NCI-H460 (cell line): ENCODE measurements at regions not wholly inside any gene's neighbourhood (a gene's known extent, or its start where the extent isn't known, plus 50 kb on each side); places are given as distances from the start of the nearest gene placed in this dataset.
A peak's percentile ranks its signal among the peaks of the same experiment; 100 is the strongest.
"Not testable (repeated sequence)": the region's sequence is repeated elsewhere in the genome, so short reads cannot be mapped to it uniquely, and the experiment has no call there.

Experiments
- DNase-seq: peaks from one replicate; pipeline ENCODE4 v3.0.0-alpha.2; 2016; ENCODE audit warnings: low read depth; ENCODE audit errors: extremely low read depth

- not testable (repeated sequence) for DNase-seq
Observed at GRCh38 chr1:168461108-168461507, 82.7 kb downstream of the XCL2 start.

DNA sequence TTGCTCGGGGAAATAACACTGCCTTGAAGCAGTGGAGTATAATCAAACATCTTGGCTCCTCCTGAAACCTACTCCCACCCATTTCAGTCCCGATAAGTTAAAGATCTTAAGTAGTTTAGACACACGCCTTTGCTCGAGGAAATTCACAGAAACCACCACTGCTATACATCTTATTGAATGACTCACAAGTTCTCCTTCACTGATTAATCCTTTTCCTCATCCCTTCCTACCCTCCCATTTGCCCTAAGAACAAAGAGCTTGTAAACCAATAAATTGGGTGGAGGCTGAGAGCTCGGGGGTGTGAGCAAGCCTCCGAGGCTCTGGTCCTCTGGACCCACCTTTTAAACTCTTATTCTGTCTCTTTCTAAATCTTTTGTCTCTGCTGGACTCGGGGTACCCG is 86.5 kb downstream of the XCL2 start:
- DNase-seq = not testable (repeated sequence)

DNA sequence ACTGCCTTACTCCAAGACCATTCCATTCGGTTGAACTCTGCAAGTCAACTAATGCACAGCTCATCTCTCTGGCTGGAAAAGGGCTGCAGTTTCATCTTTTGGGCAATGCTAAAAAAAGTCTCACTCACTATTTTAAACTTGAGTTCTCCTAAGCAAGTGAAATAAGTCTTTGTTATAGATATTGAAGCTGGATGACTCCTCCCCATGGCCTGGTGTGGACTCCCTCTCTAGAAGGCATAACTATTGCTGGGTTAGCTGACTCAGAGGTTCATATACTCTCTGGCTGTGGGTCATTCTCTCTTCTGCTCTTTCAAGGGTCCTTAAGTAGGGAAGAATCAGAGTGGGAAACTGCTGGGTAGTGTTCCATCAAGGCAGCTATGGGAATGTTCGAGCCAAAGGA is 88.0 kb downstream of the XCL2 start:
- DNase-seq = no peak

GRCh38 chr1:168454211-168454815 is 89.5 kb downstream of the XCL2 start:
- DNase-seq = no peak

- DNase-seq = no peak
Observed at GRCh38 chr1:168453056-168453455, 90.7 kb downstream of the XCL2 start.

- DNase-seq = no peak
Observed at GRCh38 chr1:168452329-168452728, 91.5 kb downstream of the XCL2 start.

- DNase-seq = no peak
Observed at GRCh38 chr1:168447871-168448270, 95.9 kb downstream of the XCL2 start.

GRCh38 chr1:168446081-168446480 is 97.7 kb downstream of the XCL2 start:
- DNase-seq = no peak

DNA sequence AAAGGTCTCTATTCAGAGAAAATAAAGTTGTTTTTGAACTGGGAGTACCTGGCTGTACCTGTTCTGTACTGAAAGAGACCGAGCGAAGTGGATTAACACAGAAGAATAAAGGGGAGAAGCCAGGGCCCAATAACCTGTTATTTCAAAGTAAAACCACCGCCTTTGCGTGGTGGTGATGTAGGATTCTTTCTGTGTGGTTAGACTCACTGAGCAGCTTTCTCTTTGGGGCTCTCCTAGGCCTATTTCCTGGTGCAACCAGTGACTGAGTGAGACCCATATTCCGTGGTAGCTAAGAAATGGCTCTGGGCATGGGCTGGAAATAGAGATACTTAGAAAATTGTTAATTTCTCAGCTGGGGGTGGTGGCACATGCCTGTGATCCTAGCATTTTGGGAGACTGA is 99.9 kb downstream of the XCL2 start:
- DNase-seq = no peak

DNA sequence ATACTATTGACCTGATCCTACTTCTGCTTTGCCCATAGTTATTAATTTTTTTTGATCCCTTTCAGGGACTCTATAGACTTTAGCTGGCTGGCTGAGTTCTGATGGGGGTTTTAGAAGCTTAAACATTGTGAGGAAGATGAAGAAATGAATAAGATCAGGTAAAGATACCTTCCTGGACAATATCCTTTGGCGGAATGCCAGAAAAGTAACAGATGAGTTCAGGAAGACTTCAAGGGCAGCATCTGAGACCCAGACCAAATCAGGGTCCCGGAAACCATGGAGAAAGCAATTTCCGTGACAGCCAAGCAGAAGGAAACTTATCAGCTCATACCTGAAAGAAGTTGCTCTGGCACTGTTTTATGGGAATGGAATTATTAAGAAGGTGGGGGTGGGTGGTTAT is 100.4 kb downstream of the XCL2 start:
- no peak for DNase-seq

GRCh38 chr1:168442931-168443330 is 100.9 kb downstream of the XCL2 start:
- no peak for DNase-seq

- no peak for DNase-seq
Observed at GRCh38 chr1:168441745-168442144, 102.1 kb downstream of the XCL2 start.

DNA sequence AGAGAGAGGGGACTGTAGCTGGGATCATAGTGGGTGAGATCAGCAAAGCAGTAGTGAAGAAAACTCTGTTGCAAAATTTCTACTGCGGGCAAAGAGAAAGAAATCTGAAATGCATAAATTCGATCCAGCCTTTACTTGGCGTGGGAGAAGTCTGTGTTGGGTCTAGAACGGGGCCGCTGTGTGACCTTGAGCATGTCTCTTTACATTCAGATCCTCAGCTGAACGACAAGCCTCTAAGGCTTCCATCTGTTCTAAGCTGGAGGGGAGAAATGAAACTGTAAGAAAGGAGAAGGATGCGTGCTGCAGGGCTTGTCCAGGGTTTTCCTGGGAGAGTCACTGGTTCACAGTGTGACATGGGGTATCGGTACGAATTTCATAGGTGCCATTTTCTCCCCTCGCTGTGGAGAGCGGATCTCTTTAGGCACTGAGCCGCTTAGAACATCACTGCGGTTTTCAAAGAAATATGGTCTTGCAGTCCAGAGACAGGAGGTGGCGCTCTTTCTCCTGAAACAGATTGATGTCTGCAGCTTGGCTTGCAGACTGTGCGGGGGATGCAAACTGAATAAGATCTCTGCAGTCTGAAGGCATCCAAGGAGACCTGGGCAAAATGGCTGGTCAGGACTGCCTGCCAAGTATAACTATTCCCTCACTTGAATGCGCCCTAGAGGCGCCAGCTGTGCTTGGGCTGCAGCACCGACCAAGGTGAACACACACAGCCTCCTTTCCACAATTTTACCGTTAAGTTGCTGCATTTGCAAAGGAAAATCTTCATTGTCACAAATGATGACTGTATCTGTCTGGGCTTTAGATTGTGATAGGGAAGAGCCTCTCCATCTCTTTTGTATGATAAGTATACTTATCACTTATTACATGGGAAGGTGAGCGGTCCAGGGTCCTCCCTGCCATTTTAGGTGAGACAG is 104.1 kb downstream of the XCL2 start:
- peak; percentile 76 for DNase-seq

- no peak for DNase-seq
Observed at GRCh38 chr1:168438626-168439025, 105.2 kb downstream of the XCL2 start.

DNA sequence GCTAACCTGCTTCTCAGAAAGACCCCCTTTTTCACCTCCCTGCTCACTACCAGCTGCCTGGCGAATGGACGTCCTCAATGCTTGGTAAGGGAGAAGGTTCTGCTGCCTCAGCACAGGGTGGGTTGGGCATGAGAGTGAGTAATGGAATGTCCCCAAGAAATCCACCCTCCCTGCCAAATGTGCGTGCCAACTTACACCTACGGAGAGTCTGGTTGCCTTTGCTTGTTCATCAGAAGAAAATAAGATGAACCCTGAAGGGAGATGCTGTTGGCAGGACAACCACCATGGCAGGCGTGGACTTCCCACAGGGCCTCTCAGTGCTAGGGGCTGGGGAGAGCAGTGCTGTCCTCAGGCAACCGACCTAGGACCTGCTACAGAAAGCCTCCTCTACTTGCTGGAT is 106.0 kb downstream of the XCL2 start:
- DNase-seq = no peak

DNA sequence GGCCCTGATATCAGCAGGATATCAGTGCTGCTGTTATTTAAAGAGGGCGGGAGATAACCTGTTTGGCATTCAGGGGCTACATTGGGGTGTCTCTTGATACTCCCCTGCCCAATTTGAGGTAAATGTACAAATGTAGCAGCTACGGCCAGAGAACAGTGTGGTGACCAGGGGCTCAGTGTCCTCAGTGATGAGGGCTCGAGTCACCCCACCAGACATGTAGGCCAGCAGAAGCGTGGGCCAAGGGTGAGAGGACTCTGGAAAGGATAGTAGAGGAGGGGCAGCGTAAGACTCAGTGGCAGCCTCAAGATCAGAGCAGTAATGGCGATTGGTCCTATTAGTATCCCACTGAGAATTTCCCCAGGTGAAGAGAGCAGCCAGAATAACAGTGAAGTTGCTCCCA is 108.4 kb downstream of the XCL2 start:
- no peak for DNase-seq

DNA sequence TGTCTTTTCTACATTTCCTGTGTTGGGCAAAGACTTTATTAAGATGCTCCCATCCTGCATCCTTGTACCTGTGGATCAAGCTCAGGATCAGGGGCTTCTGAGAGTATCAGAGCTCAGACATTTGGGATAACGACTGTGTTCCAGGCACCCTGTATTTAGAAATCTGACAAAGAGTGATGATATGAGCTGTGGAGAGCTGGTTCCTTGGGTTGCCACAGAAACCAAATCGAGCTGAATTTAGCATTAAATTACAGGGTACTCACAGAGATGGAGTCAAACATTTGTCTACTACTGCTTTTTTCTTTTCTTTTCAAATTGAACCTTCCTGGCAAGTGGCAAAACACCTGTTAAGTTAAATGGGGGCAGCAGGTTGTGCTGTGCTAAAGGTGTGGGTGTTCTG is 110.6 kb downstream of the XCL2 start:
- no peak for DNase-seq

DNA sequence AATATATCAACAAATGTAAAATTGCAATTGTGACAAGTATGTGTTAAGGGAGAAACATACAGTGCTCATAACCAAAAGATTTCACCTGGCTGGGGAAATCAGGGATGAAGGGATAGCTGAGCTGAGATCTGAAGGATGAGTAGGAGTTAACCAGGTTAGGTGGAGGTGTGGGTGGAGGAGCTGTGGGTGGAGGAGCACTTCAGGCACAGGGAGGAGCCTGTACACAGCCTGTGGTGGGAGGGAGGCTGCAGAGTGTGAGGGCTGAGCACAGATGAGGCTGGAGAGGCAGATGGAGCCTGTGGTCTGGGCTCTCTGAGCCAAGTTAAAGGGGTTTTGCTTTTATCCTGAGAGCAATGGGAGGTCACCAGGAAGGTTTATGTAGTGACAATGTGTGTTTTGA is 111.9 kb downstream of the XCL2 start:
- no peak for DNase-seq

GRCh38 chr1:168430321-168430720 is 113.5 kb downstream of the XCL2 start:
- DNase-seq = no peak

DNA sequence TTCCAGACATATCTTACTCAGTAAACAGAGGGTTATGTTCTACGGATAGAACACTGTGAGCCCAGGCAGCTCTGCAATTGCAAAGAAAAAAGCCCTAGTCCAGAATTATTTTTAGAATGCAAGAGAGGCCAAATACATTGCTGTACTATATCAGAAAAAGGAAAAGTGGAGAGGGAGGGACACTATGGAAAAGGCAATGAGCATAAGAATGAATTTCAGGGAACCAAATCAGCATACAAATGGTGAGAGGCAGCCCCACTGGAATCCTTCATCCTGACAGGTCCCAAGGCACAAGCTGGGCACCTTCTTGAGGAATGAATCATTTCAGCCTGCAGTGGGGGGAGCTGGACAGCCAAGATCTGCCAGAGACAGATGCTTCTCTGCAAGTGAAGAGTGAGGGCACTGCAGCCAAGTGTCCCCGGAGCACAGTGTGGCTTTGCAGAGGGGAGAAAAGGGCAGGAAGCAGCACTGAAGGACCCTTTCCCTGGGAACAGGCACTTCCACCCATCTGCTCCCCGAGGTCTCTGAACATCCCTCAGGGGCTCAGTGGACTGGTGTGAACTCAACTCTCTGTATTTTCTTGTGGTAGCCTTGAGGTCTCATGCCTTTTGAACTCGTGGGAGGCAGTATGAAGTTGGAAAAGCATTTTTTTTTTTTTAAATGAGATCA is 115.6 kb downstream of the XCL2 start:
- DNase-seq = no peak

- no peak for DNase-seq
Observed at GRCh38 chr1:168427051-168427450, 116.7 kb downstream of the XCL2 start.

- no peak for DNase-seq
Observed at GRCh38 chr1:168424281-168424680, 119.5 kb downstream of the XCL2 start.
